Activated B cell treated with CpG ODN at 0.5 μM for 24 hours (primary cell): ENCODE measurements at regions not wholly inside any gene's neighbourhood (a gene's known extent, or its start where the extent isn't known, plus 50 kb on each side); places are given as distances from the start of the nearest gene placed in this dataset.
"Not testable (repeated sequence)": the region's sequence is repeated elsewhere in the genome, so short reads cannot be mapped to it uniquely, and the experiment has no call there.

Experiments used
- ATAC-seq: fragments of 200-7000 bp; cut with Tn5 transposase; one replicate; pipeline ENCODE4 v1.10.0; 2021; ENCODE audit warnings: low read depth, mild to moderate bottlenecking, moderate library complexity
- CTCF ChIA-PET: fragments of 350-600 bp; sonication (Branson Sonifier 250); formaldehyde crosslinking; loops from one replicate; lab custom pipeline; 2021; ENCODE audit warnings: antibody characterized with exemption; lab: Charles Lee
- POLR2A ChIA-PET: fragments of 350-600 bp; sonication (Branson Sonifier 250); formaldehyde crosslinking; loops from one replicate; lab custom pipeline; 2021; ENCODE audit warnings: antibody characterized with exemption; lab: Charles Lee
- DNase-seq: peaks from one replicate; pipeline ENCODE4 v3.0.0; 2022
- H3K27ac Mint-ChIP-seq: one replicate; pipeline ENCODE4 v1.8.0; 2020; ENCODE audit warnings: mixed read lengths
- H3K27me3 Mint-ChIP-seq: one replicate; pipeline ENCODE4 v1.8.0; 2021; ENCODE audit warnings: mixed read lengths
- H3K36me3 Mint-ChIP-seq: one replicate; pipeline ENCODE4 v1.8.0; 2021; ENCODE audit warnings: low read depth, mixed read lengths
- H3K4me1 Mint-ChIP-seq: one replicate; pipeline ENCODE4 v1.8.0; 2021; ENCODE audit warnings: mixed read lengths
- H3K4me3 Mint-ChIP-seq: one replicate; pipeline ENCODE4 v1.8.0; 2020; ENCODE audit warnings: mild to moderate bottlenecking, mixed read lengths
- H3K9me3 Mint-ChIP-seq: one replicate; pipeline ENCODE4 v1.8.0; 2020; ENCODE audit warnings: mixed read lengths
- intact Hi-C: fragments of 100-400 bp; cut with micrococcal nuclease; formaldehyde crosslinking; loops from one replicate; pipeline ENCODE4 v1.15.1; 2024

DNA sequence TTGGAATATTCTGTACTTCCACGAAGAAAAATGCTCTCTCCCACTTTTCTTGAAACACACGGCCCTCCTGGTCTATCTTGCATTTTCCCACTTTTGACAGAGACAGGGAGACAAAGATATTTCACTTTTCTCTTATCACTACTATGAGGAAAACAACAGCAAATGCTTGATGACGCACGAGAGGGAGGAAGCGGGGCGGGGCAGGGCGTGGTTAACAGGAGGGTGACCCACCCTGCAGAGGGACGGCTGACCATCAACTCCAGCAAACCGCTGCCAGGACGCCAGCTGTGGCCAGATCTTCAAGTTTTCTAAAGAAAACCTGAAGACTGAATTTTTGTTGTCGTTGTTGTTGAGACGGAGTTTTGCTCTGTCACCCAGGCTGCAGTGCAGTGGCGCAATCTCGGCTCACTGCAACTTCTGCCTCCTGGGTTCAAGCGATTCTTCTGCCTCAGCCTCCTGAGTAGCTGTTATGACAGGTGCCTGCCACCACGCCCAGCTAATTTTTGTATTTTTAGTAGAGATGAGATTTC, 63.8 kb downstream of the NSUN5 start:
- intact Hi-C loops, H3K9me3 Mint-ChIP-seq, H3K27me3 Mint-ChIP-seq, CTCF ChIA-PET, H3K36me3 Mint-ChIP-seq, POLR2A ChIA-PET, DNase-seq, H3K4me1 Mint-ChIP-seq, H3K4me3 Mint-ChIP-seq, H3K27ac Mint-ChIP-seq, ATAC-seq: not testable (repeated sequence)

GRCh38 chr7:73234994-73235717, 73.5 kb downstream of the NSUN5 start:
- ATAC-seq (peak; percentile 95), DNase-seq (peak; percentile 90)
- H3K4me1 Mint-ChIP-seq, H3K36me3 Mint-ChIP-seq, intact Hi-C loops, H3K4me3 Mint-ChIP-seq, CTCF ChIA-PET, H3K27ac Mint-ChIP-seq, H3K9me3 Mint-ChIP-seq, POLR2A ChIA-PET, H3K27me3 Mint-ChIP-seq: not testable (repeated sequence)

- H3K9me3 Mint-ChIP-seq, H3K4me1 Mint-ChIP-seq, H3K4me3 Mint-ChIP-seq, POLR2A ChIA-PET, CTCF ChIA-PET, DNase-seq, ATAC-seq, H3K36me3 Mint-ChIP-seq, H3K27me3 Mint-ChIP-seq, H3K27ac Mint-ChIP-seq, intact Hi-C loops: not testable (repeated sequence)
Measured at GRCh38 chr7:73225745-73226144, 82.9 kb downstream of the NSUN5 start.

DNA sequence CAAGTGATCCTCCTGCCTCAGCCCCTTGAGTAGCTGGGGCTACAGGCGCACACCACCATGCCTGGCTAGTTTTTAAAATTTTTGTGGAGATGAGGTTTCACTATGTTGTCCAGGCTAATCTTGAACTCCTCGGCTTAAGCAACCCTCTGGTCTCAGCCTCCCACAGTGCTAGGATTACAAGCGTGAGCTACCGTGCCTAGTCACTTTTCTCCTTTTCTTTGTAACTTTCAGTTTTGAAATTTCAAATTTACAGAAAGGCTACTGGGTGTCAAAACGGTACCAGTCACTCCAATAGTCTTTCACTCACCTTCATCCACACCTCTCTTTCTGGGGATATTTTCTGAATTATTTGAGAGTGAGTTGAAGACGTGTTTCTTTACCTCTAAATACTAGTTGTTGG, 86.9 kb downstream of the NSUN5 start:
- ATAC-seq, H3K27me3 Mint-ChIP-seq, H3K9me3 Mint-ChIP-seq, H3K27ac Mint-ChIP-seq, POLR2A ChIA-PET, H3K4me1 Mint-ChIP-seq, intact Hi-C loops, H3K4me3 Mint-ChIP-seq, CTCF ChIA-PET, H3K36me3 Mint-ChIP-seq, DNase-seq: not testable (repeated sequence)

GRCh38 chr7:73220766-73221370, 87.8 kb downstream of the NSUN5 start:
- H3K27ac Mint-ChIP-seq, intact Hi-C loops, H3K9me3 Mint-ChIP-seq, CTCF ChIA-PET, H3K27me3 Mint-ChIP-seq, H3K4me1 Mint-ChIP-seq, POLR2A ChIA-PET, H3K36me3 Mint-ChIP-seq, DNase-seq, H3K4me3 Mint-ChIP-seq: not testable (repeated sequence)
- peak; percentile 29 for ATAC-seq

- H3K27ac Mint-ChIP-seq, H3K27me3 Mint-ChIP-seq, intact Hi-C loops, CTCF ChIA-PET, H3K4me3 Mint-ChIP-seq, POLR2A ChIA-PET, H3K36me3 Mint-ChIP-seq, DNase-seq, H3K4me1 Mint-ChIP-seq, H3K9me3 Mint-ChIP-seq: not testable (repeated sequence)
- peak; percentile 93 for ATAC-seq
Measured at GRCh38 chr7:73220357-73220756, 88.3 kb downstream of the NSUN5 start.

DNA sequence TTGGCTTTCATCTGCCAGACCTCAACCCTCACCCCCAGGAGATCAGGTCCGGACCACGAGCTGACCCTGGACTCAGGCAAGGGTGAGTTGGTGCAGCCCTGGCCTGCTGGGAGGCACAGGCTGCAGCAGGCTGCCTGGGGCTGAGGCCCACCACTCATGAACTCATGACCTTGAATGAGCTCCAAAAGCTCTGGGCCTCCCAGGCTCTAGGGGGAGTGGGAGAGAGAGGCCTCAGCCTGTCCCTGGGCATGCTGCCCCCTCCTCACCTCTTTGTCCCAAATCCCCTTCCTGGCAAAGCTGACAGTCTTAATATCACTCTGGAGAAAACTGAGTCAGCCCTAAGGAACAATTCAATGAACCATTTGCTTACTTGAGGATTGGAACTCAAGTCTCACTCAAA, 89.8 kb downstream of the NSUN5 start:
- H3K36me3 Mint-ChIP-seq, H3K4me1 Mint-ChIP-seq, H3K27me3 Mint-ChIP-seq, POLR2A ChIA-PET, H3K27ac Mint-ChIP-seq, DNase-seq, CTCF ChIA-PET, H3K9me3 Mint-ChIP-seq, ATAC-seq, H3K4me3 Mint-ChIP-seq, intact Hi-C loops: not testable (repeated sequence)

GRCh38 chr7:73216046-73216675, 92.5 kb downstream of the NSUN5 start:
- H3K27me3 Mint-ChIP-seq, H3K4me1 Mint-ChIP-seq, H3K36me3 Mint-ChIP-seq, H3K9me3 Mint-ChIP-seq, DNase-seq, CTCF ChIA-PET, H3K4me3 Mint-ChIP-seq, ATAC-seq, POLR2A ChIA-PET, intact Hi-C loops, H3K27ac Mint-ChIP-seq: not testable (repeated sequence)

DNA sequence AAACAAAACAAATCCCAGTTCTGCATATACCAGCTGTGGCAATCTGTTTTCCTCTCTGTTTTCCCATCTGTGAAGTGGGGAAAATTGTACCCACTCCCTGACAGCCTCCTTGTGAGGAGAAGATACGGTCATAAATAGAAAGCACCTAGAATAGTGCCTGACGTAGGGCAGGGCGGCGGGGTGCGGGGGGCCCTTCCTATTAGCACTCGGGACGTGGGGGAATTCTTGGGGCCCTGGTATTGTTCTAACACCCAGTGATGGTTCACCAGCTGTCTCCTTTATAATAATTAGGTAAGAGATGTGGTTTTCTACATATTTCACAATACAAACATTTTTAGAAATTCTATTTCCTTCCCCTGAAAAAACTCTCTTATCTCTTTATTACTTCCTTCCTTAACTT, 93.4 kb downstream of the NSUN5 start:
- intact Hi-C loops, CTCF ChIA-PET, ATAC-seq: not testable (repeated sequence)

DNA sequence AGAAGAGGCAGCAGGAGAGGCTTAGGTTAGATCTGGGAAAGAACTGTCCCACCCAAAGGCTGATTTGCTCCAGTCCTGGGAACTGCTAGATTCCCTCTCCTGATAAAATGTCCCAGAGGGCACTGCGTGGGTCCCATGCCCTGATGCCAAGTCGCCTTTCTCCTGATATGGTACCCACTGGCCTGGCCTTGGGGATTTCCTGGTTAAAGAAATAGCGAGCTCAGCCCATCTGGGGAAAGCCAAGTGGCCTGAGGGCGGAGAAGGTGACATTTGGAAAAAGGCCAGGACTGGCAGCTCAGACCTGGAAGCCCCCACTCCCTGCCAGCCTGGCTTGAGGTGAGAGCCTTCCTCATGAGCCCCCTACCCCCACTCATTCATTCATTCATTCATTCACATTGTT, 94.2 kb downstream of the NSUN5 start:
- POLR2A ChIA-PET, H3K4me3 Mint-ChIP-seq, H3K9me3 Mint-ChIP-seq, H3K4me1 Mint-ChIP-seq, CTCF ChIA-PET, H3K27ac Mint-ChIP-seq, H3K27me3 Mint-ChIP-seq, intact Hi-C loops, H3K36me3 Mint-ChIP-seq, DNase-seq, ATAC-seq: not testable (repeated sequence)

More for the DNA sequence above, 93.4 kb downstream of the NSUN5 start:
- H3K27me3 Mint-ChIP-seq, DNase-seq, H3K4me3 Mint-ChIP-seq, H3K9me3 Mint-ChIP-seq, H3K36me3 Mint-ChIP-seq, H3K27ac Mint-ChIP-seq, H3K4me1 Mint-ChIP-seq, POLR2A ChIA-PET: not testable (repeated sequence)

DNA sequence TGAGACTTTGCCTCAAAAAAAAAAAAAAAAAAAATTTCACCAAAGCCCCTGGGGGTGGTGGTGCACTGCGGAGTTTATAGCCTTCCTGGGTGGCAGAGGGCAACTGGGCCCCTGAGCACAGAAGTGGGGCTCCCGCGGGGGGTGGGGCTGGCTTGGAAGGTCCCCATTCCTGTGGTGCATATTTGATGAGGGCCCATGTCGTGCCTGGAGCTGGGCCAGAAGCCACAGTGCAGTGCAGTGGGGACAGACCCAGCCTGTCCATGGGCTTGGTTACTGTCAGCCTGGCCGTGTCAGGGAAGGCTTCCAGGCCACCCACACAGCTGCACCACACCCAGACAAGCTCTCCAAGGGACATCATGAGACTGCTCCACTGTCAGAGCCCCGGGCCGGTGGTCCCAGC, 95.5 kb downstream of the NSUN5 start:
- POLR2A ChIA-PET, H3K36me3 Mint-ChIP-seq, intact Hi-C loops, CTCF ChIA-PET, H3K4me3 Mint-ChIP-seq, H3K4me1 Mint-ChIP-seq, H3K9me3 Mint-ChIP-seq, H3K27me3 Mint-ChIP-seq: not testable (repeated sequence)
- ATAC-seq: peak; percentile 47
- DNase-seq: peak; percentile 42
- peak overlapping the region; percentile 53 for H3K27ac Mint-ChIP-seq

DNA sequence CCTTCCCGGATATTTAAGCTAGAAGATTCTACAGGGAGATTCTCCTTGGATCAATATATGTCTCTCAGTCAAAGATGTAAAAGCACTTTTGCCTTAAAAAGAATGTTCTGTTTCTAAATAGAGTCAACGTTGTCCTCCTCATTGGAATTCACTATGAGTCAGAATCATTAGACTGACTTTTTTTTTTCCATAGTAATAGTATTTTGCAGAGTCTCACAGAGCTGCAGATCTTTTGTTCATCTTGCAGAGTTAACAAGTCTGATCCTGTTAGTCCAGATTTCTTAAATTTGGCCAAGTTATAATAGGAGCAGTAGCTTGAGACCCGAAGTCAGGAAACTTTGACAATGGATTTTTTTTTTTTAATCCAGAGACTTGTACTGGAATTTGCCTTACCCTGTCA, 103.0 kb downstream of the NSUN5 start:
- intact Hi-C loops: not testable (repeated sequence)

More for the DNA sequence above, 103.0 kb downstream of the NSUN5 start:
- H3K27me3 Mint-ChIP-seq, H3K4me3 Mint-ChIP-seq, H3K36me3 Mint-ChIP-seq, H3K9me3 Mint-ChIP-seq, CTCF ChIA-PET, H3K27ac Mint-ChIP-seq, POLR2A ChIA-PET, H3K4me1 Mint-ChIP-seq, DNase-seq, ATAC-seq: not testable (repeated sequence)
